ENCODE measurements at regions not wholly inside any gene's neighbourhood (a gene's known extent, or its start where the extent isn't known, plus 50 kb on each side); places are given as distances from the start of the nearest gene placed in this dataset.

GRCh38 chr2:5236249-5236648 lies 455.9 kb upstream of the SOX11 start:
- TF ChIP-seq CEBPZ (IDR thresholded peaks at IDR 0.05; ENCODE audit: low read depth, low read length) (no peak), JUND (IDR thresholded peaks at IDR 0.05; ENCODE audit: low read depth, low read length) (no peak), POLR2AphosphoS5 (IDR thresholded peaks at IDR 0.05; ENCODE audit: low read length) (no peak), BCLAF1 (IDR thresholded peaks at IDR 0.05) (no peak), REST (IDR thresholded peaks at IDR 0.05; ENCODE audit: low read depth, low read length) (no peak), USF1 (IDR thresholded peaks at IDR 0.05; ENCODE audit: borderline replicate concordance, extremely low read length, insufficient read depth, low read depth, low read length) (no peak), GABPA (IDR thresholded peaks at IDR 0.05; ENCODE audit: low read depth) (no peak), CHD4 (IDR thresholded peaks at IDR 0.05) (no peak), E2F4 (IDR thresholded peaks at IDR 0.05; ENCODE audit: low read depth, low read length) (no peak), RFX5 (IDR thresholded peaks at IDR 0.05; ENCODE audit: low read depth, low read length) (no peak), ZBTB33 (IDR thresholded peaks at IDR 0.05) (no peak), RCOR1 (conservative IDR thresholded peaks at IDR 0.05; ENCODE audit: low read depth, low read length) (no peak), NFYB (IDR thresholded peaks at IDR 0.05; ENCODE audit: insufficient read depth, low read depth, low read length) (no peak), SUZ12 (IDR thresholded peaks at IDR 0.05; ENCODE audit: unreplicated experiment) (no peak)

All from GM12878 (cell line).